Retinal pigment epithelial cell (primary cell): ENCODE measurements at regions not wholly inside any gene's neighbourhood (a gene's known extent, or its start where the extent isn't known, plus 50 kb on each side); places are given as distances from the start of the nearest gene placed in this dataset.

Source experiments
- DNase-seq: peaks from one replicate; pipeline ENCODE4 v3.0.0-alpha.2; 2010; ENCODE audit warnings: low read depth
- H3K4me3 ChIP-seq: 2 replicates; pipeline ENCODE4 v1.5.1; 2011; ENCODE audit warnings: mild to moderate bottlenecking, low read length, control low read depth, moderate library complexity
- TF ChIP-seq, protein P1 (sequence below): conservative IDR thresholded peaks from 2 replicates; pipeline ENCODE4 v1.5.1; 2011; ENCODE audit warnings: low read depth, low read length, control low read depth, inconsistent platforms

DNA sequence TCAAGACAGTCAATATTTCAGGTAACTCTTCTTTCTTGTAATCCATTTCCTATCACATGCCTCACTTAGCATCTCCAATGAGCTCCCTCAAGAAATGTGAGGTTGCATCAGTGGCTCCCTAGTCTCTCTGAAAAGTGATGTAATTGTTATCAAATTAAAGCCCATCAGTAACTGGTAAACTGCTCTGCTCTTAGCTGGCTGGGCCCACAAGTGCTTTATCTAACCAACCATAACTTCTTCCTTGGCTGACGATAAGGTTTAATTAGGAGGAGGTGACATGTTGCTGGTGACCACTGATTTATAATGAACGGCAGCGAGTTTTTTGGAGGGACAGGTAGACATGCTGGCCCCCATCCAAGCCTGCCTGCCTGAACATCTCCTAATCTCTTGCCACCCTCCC lies 79.6 kb downstream of the RTP4 start:
- TF ChIP-seq, protein P1, sequence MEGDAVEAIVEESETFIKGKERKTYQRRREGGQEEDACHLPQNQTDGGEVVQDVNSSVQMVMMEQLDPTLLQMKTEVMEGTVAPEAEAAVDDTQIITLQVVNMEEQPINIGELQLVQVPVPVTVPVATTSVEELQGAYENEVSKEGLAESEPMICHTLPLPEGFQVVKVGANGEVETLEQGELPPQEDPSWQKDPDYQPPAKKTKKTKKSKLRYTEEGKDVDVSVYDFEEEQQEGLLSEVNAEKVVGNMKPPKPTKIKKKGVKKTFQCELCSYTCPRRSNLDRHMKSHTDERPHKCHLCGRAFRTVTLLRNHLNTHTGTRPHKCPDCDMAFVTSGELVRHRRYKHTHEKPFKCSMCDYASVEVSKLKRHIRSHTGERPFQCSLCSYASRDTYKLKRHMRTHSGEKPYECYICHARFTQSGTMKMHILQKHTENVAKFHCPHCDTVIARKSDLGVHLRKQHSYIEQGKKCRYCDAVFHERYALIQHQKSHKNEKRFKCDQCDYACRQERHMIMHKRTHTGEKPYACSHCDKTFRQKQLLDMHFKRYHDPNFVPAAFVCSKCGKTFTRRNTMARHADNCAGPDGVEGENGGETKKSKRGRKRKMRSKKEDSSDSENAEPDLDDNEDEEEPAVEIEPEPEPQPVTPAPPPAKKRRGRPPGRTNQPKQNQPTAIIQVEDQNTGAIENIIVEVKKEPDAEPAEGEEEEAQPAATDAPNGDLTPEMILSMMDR, result no peak
- no peak overlapping the region for H3K4me3 ChIP-seq
- no peak for DNase-seq

DNA sequence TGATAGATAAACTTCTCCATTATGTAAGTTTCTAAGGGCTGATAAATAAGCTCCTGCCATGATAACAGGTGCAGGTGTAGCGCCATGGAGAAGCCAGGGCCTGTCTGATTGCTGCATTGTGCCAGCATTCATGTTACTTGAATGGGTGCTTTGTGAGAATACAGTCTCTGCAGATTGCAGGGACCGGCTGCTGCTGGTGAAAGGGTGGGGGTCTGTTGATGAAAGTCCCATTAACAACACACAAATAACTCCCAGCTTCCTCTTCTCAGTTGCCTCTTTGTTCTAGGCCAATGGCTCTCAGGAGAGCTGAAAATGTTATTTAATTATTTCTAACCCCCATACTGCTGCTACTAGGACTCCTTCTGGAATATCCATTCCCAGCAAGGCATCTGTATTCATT lies 77.2 kb downstream of the RTP4 start:
- DNase-seq, result no peak
- no peak overlapping the region for H3K4me3 ChIP-seq
- TF ChIP-seq, protein P1, result no peak

DNA sequence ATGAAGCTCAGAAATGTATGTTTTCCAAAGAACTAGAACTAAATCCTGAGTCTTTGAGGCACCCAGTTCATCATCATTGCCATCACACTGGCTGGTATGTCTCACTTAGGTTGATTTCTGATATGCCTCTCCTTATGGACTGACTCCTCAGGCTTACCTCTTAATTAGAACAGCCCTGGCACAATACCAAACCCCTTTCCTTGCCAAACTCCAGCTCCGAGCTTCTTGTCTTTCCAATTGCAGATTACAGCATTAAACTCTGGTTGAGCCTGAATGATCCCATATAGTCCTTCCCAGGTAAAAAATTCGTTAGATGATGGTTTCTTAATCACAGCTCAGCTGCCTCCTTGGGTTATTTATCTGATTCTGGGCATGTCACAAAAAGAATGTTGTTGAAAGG lies 66.3 kb downstream of the RTP4 start:
- peak; percentile 64 for DNase-seq
- TF ChIP-seq, protein P1, result no peak
- no peak overlapping the region for H3K4me3 ChIP-seq

DNA sequence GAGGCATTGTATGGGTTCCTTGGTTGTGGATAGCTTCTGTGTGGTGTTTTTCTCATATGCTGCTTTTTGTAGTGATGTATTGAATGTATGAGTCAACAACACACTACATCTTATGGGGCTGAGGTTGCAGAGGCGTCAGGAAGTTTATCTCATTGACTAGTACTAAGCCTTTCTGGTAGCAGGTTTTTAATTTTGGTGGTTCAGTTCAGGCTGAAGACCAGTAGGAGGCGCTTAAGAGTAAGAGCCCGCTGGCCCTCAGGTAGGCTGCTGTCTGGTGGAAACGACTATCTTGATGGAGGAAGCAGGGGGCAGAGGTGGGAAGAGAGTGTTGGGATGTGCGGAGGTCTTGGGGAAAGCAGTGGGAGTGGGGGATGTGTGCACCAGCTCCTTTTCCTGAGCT lies 62.4 kb downstream of the RTP4 start:
- H3K4me3 ChIP-seq, result no peak overlapping the region
- DNase-seq, result no peak
- TF ChIP-seq, protein P1, result peak; percentile 28
